GM12878 (cell line): ENCODE measurements at regions not wholly inside any gene's neighbourhood (a gene's known extent, or its start where the extent isn't known, plus 50 kb on each side); places are given as distances from the start of the nearest gene placed in this dataset.

ENCODE experiments used
- ATAC-seq: fragments of 200-7000 bp; cut with Tn5 transposase; 3 replicates; pipeline ENCODE4 v1.9.1; 2020; ENCODE audit warnings: mild to moderate bottlenecking, moderate library complexity
- BruUV-seq: library from RNA; stranded (reverse); fragments of 400-500 nt; replicated peaks from 2 replicates; lab custom pipeline; 2021; lab: Mats Ljungman, UMichigan
- CTCF ChIA-PET: fragments of 300-600 bp; sonication (Branson Sonifier 250); formaldehyde crosslinking; extraction: SDS; loops from one replicate; lab custom pipeline; 2021; ENCODE audit warnings: inconsistent platforms; lab: Yijun Ruan, JAX
- POLR2A ChIA-PET: fragments of 350-600 bp; formaldehyde crosslinking; extraction: SDS; loops from one replicate; lab custom pipeline; 2021; ENCODE audit warnings: inconsistent platforms; lab: Charles Lee
- RAD21 ChIA-PET: fragments of 300-600 bp; sonication (Branson Sonifier 250); formaldehyde crosslinking; loops from one replicate; lab custom pipeline; 2023; ENCODE audit warnings: antibody characterized with exemption; ENCODE audit not compliant: unreplicated experiment; lab: Charles Lee
- SMC1A ChIA-PET: fragments of 300-600 bp; sonication (Branson Sonifier 250); formaldehyde crosslinking; loops from one replicate; lab custom pipeline; 2023; ENCODE audit not compliant: unreplicated experiment, uncharacterized antibody; lab: Charles Lee
- DNase-seq: peaks from one replicate; pipeline ENCODE4 v3.0.0-alpha.2; 2011; ENCODE audit warnings: low read depth, low spot score
- FAIRE-seq: peaks from 3 replicates; lab custom pipeline; 2011; peaks lifted over from hg19 to GRCh38; lab: Jason Lieb, UNC
- H2AFZ ChIP-seq: 2 replicates; pipeline ENCODE4 v1.6.0; 2011; ENCODE audit warnings: low read depth, low read length, control low read depth; ENCODE audit not compliant: control insufficient read depth
- H3K27ac ChIP-seq: 2 replicates; pipeline ENCODE4 v1.5.1; 2011; ENCODE audit warnings: control low read depth; ENCODE audit not compliant: control insufficient read depth, insufficient read depth
- H3K27me3 ChIP-seq, 2 experiments: replicated peaks in 1 of 2; 2 replicates each; pipeline versions ENCODE4 v1.6.0 to v1.6.1; 2011; ENCODE audit warnings: low read length in 1 of 2; ENCODE audit not compliant: control insufficient read depth in 2 of 2, insufficient read depth in 2 of 2
- H3K36me3 ChIP-seq, 2 experiments: 2 replicates each; pipeline ENCODE4 v1.5.1; 2011; ENCODE audit warnings: low read length in 1 of 2; ENCODE audit not compliant: control insufficient read depth in 2 of 2, insufficient read depth in 2 of 2
- H3K4me1 ChIP-seq: 2 replicates; pipeline ENCODE4 v1.6.1; 2011; ENCODE audit warnings: mild to moderate bottlenecking, low read length, moderate library complexity, mixed read lengths; ENCODE audit not compliant: control insufficient read depth, insufficient read depth
- H3K4me2 ChIP-seq: 2 replicates; pipeline ENCODE4 v1.6.0; 2011; ENCODE audit warnings: control low read depth; ENCODE audit not compliant: control insufficient read depth, insufficient read depth
- H3K4me3 ChIP-seq: fragments of 200-600 bp; sonication (generic); 2 replicates; pipeline ENCODE4 v1.5.1; 2016
- H3K79me2 ChIP-seq: 2 replicates; pipeline ENCODE4 v1.6.0; 2011; ENCODE audit warnings: low read length; ENCODE audit not compliant: control insufficient read depth, insufficient read depth
- H3K9ac ChIP-seq: 2 replicates; pipeline ENCODE4 v1.8.0; 2011; ENCODE audit warnings: low read length, control low read depth, mixed read lengths; ENCODE audit not compliant: control insufficient read depth, insufficient read depth
- H3K9me3 ChIP-seq: replicated peaks from 3 replicates; pipeline ENCODE4 v1.5.1; 2011; ENCODE audit warnings: mild to moderate bottlenecking, low read length; ENCODE audit not compliant: control insufficient read depth, insufficient read depth
- H4K20me1 ChIP-seq: 2 replicates; pipeline ENCODE4 v1.6.0; 2011; ENCODE audit not compliant: control insufficient read depth, insufficient read depth
- BACH1 ChIP-seq: fragments of 450-650 bp; IDR thresholded peaks from 2 replicates; pipeline ENCODE4 v1.6.1; 2017; ENCODE audit warnings: mild to moderate bottlenecking, borderline replicate concordance
- CHD1 ChIP-seq: IDR thresholded peaks from 2 replicates; pipeline ENCODE4 v1.6.1; 2012; ENCODE audit warnings: low read depth, low read length, improper control_type of control experiment
- DPF2 ChIP-seq: fragments of 450-650 bp; IDR thresholded peaks from 2 replicates; pipeline ENCODE4 v1.6.1; 2017; ENCODE audit warnings: mild to moderate bottlenecking
- GABPA ChIP-seq: IDR thresholded peaks from 2 replicates; pipeline ENCODE4 v1.6.1; 2014; ENCODE audit warnings: antibody characterized with exemption, low read depth, mild to moderate bottlenecking, inconsistent platforms
- IKZF2 ChIP-seq, 2 experiments: fragments of 450-650 bp; IDR thresholded peaks; 2 replicates each; pipeline ENCODE4 v1.6.1; 2017; ENCODE audit warnings: mild to moderate bottlenecking in 2 of 2, moderate library complexity in 2 of 2
- IRF3 ChIP-seq: fragments of 450-650 bp; IDR thresholded peaks from 2 replicates; pipeline ENCODE4 v1.6.1; 2014; ENCODE audit warnings: mild to moderate bottlenecking
- NKRF ChIP-seq: fragments of 450-650 bp; conservative IDR thresholded peaks from 2 replicates; pipeline ENCODE4 v1.6.1; 2017; ENCODE audit warnings: mild to moderate bottlenecking, moderate library complexity
- NR2C2 ChIP-seq: IDR thresholded peaks from 2 replicates; pipeline ENCODE4 v1.6.1; 2011; ENCODE audit warnings: borderline replicate concordance, low read depth; ENCODE audit not compliant: control insufficient read depth, insufficient read length
- POU2F2 ChIP-seq: IDR thresholded peaks from 3 replicates; pipeline ENCODE4 v1.6.1; 2011; ENCODE audit warnings: low read depth, mild to moderate bottlenecking, low read length, borderline replicate concordance
- RCOR1 ChIP-seq: conservative IDR thresholded peaks from 2 replicates; pipeline ENCODE4 v1.6.1; 2012; ENCODE audit warnings: low read depth, low read length, improper control_type of control experiment
- SIN3A ChIP-seq: IDR thresholded peaks from 2 replicates; pipeline ENCODE4 v1.6.1; 2012; ENCODE audit warnings: low read depth, low read length, improper control_type of control experiment
- SREBF1 ChIP-seq: IDR thresholded peaks from 2 replicates; pipeline ENCODE4 v1.6.1; 2012; ENCODE audit warnings: mild to moderate bottlenecking, low read length
- SRF ChIP-seq, 2 experiments: IDR thresholded peaks; 2 replicates each; pipeline ENCODE4 v1.6.1; 2011; ENCODE audit warnings: low read depth in 2 of 2, low read length in 2 of 2, mild to moderate bottlenecking in 1 of 2, moderate library complexity in 1 of 2
- SUZ12 ChIP-seq: fragments of 200-600 bp; sonication (generic); IDR thresholded peaks from one replicate; pipeline ENCODE4 v1.6.1; 2018; ENCODE audit warnings: antibody characterized with exemption, mild to moderate bottlenecking; ENCODE audit not compliant: unreplicated experiment
- ZNF207 ChIP-seq: fragments of 450-650 bp; IDR thresholded peaks from 2 replicates; pipeline ENCODE4 v1.6.1; 2014; ENCODE audit warnings: antibody characterized with exemption, mild to moderate bottlenecking, borderline replicate concordance
- ZNF274 ChIP-seq: IDR thresholded peaks from one replicate; pipeline ENCODE4 v1.8.0; 2011; ENCODE audit not compliant: insufficient read length, insufficient read depth
- ZNF384 ChIP-seq: IDR thresholded peaks from 2 replicates; pipeline ENCODE4 v1.6.1; 2012; ENCODE audit warnings: low read depth, mild to moderate bottlenecking, low read length, improper control_type of control experiment, borderline replicate concordance
- WGBS: methylation state at CpG from one replicate; pipeline ENCODE4 v1.1.6; 2016; ENCODE audit warnings: low lambda C conversion rate; ENCODE audit not compliant: insufficient replicate concordance, insufficient coverage; ENCODE audit errors: missing lambda C conversion rate; 5-methylcytosine and 5-hydroxymethylcytosine counted together
- in situ Hi-C: fragments of 300-500 bp; cut with MboI; formaldehyde crosslinking; loops from 9 replicates; pipeline ENCODE4 v1.14.3; 2018; ENCODE audit warnings: mixed read lengths
- intact Hi-C: fragments of 100-400 bp; cut with micrococcal nuclease; formaldehyde crosslinking; loops from one replicate; pipeline ENCODE4 v1.14.2; 2022; ENCODE audit not compliant: unreplicated experiment
- TF ChIP-seq, protein P1 (sequence below): fragments of 450-650 bp; IDR thresholded peaks from 2 replicates; pipeline ENCODE4 v1.6.1; 2017; ENCODE audit warnings: mild to moderate bottlenecking, moderate library complexity

- DNase-seq (no peak), ATAC-seq (no peak), FAIRE-seq (no peak)
- no peaks in the 10 kb centered on the region for H3K79me2 ChIP-seq
- no peaks in the 10 kb centered on the region; the same call in 2 of the 3 replicates for H3K9me3 ChIP-seq
- BruUV-seq, result no TSS peak
- no peak overlapping the region for H3K27ac ChIP-seq
- H3K4me2 ChIP-seq, result no peak overlapping the region
- POLR2A ChIA-PET, result no interaction called here
- no peaks in the 10 kb centered on the region for H3K36me3 ChIP-seq
- RAD21 ChIA-PET, result no interaction called here
- SMC1A ChIA-PET, result interaction anchor here (0.8 to 1.4 kb wide), 3 partner anchors 18 to 43 kb away, joined by 3 to 4 read pairs (median 3); no protein-coding TSS in a partner anchor
- CTCF ChIA-PET, result no interaction called here
- intact Hi-C loops, result no loop called here
- no peak for TF ChIP-seq NKRF
- TF ChIP-seq, protein P1, sequence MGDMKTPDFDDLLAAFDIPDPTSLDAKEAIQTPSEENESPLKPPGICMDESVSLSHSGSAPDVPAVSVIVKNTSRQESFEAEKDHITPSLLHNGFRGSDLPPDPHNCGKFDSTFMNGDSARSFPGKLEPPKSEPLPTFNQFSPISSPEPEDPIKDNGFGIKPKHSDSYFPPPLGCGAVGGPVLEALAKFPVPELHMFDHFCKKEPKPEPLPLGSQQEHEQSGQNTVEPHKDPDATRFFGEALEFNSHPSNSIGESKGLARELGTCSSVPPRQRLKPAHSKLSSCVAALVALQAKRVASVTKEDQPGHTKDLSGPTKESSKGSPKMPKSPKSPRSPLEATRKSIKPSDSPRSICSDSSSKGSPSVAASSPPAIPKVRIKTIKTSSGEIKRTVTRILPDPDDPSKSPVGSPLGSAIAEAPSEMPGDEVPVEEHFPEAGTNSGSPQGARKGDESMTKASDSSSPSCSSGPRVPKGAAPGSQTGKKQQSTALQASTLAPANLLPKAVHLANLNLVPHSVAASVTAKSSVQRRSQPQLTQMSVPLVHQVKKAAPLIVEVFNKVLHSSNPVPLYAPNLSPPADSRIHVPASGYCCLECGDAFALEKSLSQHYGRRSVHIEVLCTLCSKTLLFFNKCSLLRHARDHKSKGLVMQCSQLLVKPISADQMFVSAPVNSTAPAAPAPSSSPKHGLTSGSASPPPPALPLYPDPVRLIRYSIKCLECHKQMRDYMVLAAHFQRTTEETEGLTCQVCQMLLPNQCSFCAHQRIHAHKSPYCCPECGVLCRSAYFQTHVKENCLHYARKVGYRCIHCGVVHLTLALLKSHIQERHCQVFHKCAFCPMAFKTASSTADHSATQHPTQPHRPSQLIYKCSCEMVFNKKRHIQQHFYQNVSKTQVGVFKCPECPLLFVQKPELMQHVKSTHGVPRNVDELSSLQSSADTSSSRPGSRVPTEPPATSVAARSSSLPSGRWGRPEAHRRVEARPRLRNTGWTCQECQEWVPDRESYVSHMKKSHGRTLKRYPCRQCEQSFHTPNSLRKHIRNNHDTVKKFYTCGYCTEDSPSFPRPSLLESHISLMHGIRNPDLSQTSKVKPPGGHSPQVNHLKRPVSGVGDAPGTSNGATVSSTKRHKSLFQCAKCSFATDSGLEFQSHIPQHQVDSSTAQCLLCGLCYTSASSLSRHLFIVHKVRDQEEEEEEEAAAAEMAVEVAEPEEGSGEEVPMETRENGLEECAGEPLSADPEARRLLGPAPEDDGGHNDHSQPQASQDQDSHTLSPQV, result no peak
- no peak for TF ChIP-seq SUZ12
- TF ChIP-seq DPF2, result no peak
- no peak for TF ChIP-seq SREBF1
- no peak for TF ChIP-seq ZNF207
- TF ChIP-seq GABPA, result no peak
- no peak for TF ChIP-seq BACH1
- no peak for TF ChIP-seq SIN3A
- TF ChIP-seq CHD1, result no peak
- no peak for TF ChIP-seq NR2C2
- TF ChIP-seq POU2F2, result no peak
- TF ChIP-seq IKZF2 (IDR thresholded peaks at IDR 0.05), result no peak
- TF ChIP-seq SRF (IDR thresholded peaks at IDR 0.05; ENCODE audit: low read depth in 2 of 2, low read length in 2 of 2), result no peak
- no peak for TF ChIP-seq ZNF384
- no peak for TF ChIP-seq ZNF274
- no peak for TF ChIP-seq IRF3
- no peak for TF ChIP-seq RCOR1
- H4K20me1 ChIP-seq, result no peaks in the 10 kb centered on the region
- no peak overlapping the region for H3K9ac ChIP-seq
- no peaks in the 10 kb centered on the region for H3K4me1 ChIP-seq
- WGBS, result 39% methylated on average over 2 of the region's 2 CpGs
- H2AFZ ChIP-seq, result no peak overlapping the region
- H3K4me3 ChIP-seq, result no peak overlapping the region
- H3K27me3 ChIP-seq, result no peaks in the 10 kb centered on the region
- in situ Hi-C loops, result no loop called here
Measured at GRCh38 chr6:164418262-164418588, 891.2 kb downstream of the C6orf118 start.
